Activated CD8-positive, alpha-beta memory T cell treated with anti-CD3 and anti-CD28 coated beads, Interleukin-2, amount 50 U/mL, for 24 hours (primary cell): ENCODE measurements at regions not wholly inside any gene's neighbourhood (a gene's known extent, or its start where the extent isn't known, plus 50 kb on each side); places are given as distances from the start of the nearest gene placed in this dataset.
"Not testable (repeated sequence)": the region's sequence is repeated elsewhere in the genome, so short reads cannot be mapped to it uniquely, and the experiment has no call there.

Source experiments
- DNase-seq: peaks from one replicate; pipeline ENCODE4 v3.0.0-alpha.2; 2020; ENCODE audit errors: extremely low read depth

DNA sequence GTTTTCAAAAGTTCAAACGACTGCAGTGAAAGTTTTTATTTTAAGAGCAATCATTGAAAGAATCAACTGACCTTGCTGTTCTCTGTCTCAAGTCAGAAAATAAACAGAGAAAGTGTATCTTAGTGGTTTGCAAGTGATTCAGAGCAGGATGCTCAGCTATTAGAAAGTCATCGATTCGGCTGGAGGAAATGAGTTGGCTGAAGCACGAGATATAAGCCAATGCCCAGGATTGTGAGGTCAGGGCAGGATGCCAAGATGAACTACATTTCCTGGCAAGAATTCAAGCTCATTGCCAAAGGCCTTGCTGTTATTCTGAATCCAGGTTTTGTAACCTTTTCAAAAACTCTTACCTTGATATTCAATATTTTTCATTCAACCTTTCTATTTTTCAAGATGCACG lies 541.4 kb upstream of the BOD1L1 start:
- no peak for DNase-seq

DNA sequence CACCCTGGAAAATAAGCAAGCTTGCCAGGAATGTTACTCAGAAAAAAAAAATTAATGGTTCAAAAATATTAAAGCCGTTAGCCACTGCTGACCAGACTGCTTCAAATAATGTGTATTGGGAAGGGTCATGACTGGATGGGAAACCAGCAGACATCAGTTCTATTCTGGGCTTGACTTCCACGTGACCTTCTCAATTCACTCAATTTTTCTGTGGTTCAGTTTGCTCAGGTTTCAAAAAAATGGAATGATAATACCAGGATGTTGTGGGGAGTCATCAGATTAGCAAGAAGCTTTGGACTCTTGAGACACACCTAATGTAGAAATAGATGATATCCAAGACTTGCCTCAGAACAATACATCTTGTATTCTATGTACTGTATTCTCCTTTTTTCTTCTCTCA lies 541.9 kb upstream of the BOD1L1 start:
- DNase-seq: no peak

DNA sequence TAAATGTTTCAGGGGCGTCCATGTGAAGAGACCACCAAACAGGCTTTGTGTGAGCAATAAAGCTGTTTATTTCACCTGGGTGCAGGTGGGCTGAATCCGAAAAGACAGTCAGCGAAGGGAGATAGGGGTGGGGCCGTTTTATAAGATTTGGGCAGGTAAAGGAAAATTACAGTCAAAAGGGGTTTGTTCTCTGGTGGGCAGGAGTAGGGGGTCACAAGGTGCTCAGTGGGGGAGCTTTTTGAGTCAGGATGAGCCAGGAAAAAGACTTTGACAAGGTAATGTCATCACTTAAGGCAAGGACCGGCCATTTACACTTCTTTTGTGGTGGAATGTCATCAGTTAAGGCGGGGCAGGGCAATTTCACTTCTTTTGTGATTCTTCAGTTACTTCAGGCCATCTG lies 542.4 kb upstream of the BOD1L1 start:
- DNase-seq: not testable (repeated sequence)

DNA sequence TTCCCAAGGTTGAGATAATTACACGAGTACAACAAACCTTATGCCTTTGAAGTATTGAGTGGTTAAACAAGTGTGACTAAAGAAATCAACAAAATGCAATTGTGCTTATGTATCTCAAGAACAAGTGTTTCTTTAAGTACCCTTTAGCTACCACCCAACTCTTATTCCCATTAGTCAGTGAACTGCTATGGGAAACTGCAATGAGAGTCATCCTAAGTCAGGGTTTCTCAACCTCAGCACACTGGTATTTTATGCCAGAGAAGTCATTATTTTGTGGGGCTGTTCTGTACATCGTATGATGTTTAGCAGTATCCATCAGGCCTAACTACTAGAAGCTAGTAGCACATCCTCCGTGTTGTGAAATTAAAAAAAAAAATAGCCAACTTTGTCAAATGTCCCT lies 549.1 kb upstream of the BOD1L1 start:
- DNase-seq: no peak

DNA sequence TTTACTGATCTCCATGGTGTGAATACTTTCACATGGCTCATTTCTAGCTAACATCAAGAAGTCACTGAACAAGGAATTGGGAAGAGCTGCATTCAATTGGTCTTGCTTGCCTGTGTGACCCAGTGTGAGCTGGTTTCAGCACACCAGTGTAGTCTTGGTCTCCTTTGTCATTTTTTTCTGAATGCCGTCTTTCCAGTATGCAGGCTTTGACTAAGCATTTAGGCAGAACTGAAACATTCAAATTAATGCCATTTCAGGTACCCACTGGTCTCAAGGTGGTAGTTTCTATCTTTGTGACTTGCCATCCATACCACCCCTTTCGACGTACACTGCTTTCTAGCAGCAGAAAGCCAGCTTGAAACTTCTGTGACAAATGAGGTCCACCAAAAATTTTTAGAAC lies 550.5 kb upstream of the BOD1L1 start:
- DNase-seq: no peak

DNA sequence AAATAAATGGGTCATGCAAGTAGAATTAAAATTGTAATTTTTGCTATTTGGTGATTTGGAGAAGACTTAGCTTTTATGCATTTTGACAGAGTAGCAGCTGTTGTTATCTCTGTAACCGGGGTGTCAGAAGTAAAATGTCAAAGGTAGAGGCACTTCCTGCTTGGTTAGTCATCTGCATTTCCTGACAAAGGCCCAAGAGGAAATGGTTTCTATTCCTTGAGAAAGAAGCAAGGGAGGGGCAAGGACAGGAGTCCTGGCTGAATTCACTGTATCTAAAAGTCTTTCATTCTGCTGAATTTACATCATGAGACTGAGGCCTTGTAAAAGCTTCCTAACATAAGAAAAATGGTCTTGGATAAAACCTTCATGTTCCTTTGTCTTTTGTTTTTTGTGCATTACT lies 550.9 kb upstream of the BOD1L1 start:
- DNase-seq: no peak

DNA sequence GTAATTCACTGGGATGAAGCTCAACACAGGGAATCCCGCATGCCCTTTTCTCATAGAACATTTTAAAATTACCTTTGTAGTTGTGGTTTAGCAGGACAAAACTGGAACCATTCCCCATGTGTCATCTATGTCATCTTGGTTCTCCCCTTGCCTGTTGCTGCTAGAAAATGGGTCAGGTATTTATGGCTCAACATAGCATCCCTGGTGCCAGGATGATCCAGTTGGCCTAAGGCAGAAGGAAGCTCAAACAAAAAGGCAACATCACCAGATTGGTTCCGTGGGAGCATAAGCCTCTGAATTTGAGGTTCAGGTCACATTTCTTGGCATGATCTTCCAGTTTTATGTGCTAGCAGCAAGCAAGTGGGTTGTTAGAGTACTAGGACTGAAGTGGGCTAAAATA lies 552.6 kb upstream of the BOD1L1 start:
- DNase-seq: no peak

DNA sequence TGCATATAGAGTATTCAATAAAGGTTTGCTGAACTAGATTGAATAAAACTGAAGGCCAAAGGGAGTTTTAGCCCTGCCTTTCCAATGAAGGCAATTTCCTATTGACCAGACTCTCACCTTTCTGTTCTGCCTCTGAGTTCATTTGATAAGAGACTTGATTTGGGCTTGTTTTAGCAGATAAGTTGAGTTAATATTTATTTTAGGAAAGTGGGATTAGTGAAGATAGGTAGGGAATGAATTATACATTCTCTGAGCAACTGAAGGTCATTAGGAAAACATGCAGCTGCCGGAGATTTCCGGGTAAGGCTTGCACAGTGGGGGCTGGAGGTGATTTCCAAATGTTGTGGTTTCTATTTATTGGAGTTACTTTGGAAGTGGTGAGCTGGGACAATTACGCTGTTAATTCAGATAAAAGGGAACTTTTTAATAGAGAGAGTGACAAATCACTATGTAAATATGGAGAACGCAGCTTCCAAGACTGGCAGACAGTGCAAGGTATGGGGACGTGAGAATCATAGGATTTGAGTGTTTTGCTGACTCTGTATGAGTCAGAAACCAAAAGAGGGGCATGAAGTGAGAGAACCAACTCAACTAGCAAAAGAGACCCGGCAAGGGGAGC lies 553.6 kb upstream of the BOD1L1 start:
- no peak for DNase-seq

DNA sequence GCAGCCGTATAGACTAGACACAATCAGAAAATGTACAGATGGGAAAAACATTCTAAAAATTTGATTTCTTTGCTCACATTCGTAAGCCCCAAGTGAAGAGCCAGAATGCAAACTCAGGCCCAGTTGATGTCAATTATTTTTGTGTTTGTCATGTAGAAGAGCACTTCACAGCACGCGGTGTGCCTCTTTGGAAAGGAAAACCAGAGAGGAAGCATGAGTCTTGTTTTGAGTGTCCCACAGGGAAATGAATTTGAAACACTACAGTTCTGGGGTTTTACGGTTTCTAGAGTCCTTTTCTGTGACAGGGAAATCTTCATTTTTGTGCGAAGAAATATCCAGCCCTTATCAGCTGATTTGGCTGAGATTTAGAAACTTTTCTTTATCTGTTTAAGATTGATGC lies 554.6 kb upstream of the BOD1L1 start:
- no peak for DNase-seq

DNA sequence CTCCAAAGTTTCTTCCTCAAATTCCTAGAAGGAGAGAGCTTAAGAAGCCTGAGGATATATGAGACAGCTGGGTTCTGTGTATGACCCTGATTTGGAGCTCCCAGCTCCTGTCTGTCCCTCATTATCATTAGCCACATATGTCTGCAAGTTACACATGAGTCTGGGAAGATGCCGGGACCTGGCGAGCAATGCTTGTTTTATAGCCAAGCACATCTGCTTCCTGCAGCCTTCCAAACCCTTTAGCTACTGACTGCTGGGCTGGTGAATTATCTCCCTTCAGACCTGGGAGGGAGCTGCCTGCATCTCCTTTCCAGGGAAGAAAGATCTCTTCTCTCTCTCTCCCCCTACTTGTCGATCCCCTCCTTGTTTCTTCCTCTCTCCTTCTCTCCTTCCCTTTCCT lies 556.7 kb upstream of the BOD1L1 start:
- DNase-seq: no peak

DNA sequence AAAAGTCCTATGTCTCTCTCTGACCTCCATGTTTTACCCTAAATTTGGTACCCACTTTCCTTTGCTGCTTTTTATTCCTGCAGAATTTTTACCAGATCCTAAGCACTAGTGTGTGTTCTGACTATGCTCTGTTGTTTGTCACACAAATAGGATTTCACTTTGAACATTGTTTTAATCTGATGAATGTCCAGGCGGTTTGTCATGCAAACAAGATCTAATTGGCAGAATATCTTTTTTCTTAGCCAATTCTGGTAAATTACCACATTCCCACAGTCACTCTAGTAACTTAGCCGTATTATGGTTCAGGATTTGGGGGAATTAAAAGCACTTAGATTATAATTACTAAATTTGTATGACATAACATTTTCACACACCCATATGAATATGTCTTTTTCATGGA lies 557.2 kb upstream of the BOD1L1 start:
- DNase-seq: no peak

DNA sequence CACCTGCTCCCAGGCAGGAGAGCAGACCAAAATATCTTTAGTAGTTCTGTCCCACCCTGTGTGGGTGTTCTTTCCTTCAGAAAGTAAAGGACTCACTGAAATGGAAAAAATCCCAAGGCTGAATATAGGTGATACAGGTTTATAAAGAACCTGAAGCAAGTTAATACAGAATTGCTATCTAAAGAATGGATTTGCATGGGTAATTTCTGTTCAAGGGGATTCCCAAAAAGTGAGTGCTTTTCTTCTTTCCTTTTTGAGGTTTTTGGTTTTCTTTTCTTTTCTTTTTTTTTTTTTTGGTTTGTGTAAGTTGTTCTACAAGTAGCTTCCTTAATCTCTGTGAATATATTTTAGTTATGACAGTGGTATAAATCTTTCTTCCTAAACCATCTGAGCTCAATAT lies 560.7 kb upstream of the BOD1L1 start:
- no peak for DNase-seq

DNA sequence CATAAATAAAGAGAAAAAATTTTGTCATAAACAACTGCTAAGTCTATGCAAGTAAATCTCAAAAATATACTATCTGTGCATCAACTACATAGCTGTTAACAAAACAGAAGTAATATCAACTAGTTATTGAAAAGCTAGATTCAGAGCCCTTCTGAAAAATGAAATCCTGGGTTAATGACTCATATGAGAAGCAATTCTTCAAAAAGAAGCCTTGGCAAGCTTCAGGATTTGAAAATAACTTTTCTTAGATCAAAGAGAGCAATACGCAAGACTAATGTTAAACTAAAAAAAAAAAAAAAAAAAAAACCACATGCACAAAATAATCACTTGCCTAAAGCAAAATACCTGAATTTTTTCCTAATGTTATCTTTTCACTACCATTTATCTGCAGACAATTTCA lies 566.1 kb upstream of the BOD1L1 start:
- no peak for DNase-seq

DNA sequence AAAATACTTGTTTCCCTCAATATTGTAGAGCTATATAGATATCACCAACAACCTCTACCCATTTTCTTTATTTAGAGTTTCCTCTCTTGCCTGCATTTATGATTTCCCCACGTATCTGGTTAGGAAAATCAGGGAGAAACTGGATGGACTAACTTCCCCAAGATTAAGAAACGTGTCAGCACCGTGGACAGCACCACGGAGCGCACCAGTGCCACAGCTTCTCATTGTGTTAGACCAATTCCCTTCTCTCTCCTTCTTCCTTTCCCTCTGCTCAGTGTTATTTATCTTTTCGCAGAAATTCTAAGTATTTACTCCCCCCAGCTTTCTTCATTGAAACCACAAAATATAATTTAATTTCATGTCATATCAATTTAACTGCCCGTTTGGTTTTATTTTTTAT lies 568.6 kb upstream of the BOD1L1 start:
- DNase-seq: no peak

DNA sequence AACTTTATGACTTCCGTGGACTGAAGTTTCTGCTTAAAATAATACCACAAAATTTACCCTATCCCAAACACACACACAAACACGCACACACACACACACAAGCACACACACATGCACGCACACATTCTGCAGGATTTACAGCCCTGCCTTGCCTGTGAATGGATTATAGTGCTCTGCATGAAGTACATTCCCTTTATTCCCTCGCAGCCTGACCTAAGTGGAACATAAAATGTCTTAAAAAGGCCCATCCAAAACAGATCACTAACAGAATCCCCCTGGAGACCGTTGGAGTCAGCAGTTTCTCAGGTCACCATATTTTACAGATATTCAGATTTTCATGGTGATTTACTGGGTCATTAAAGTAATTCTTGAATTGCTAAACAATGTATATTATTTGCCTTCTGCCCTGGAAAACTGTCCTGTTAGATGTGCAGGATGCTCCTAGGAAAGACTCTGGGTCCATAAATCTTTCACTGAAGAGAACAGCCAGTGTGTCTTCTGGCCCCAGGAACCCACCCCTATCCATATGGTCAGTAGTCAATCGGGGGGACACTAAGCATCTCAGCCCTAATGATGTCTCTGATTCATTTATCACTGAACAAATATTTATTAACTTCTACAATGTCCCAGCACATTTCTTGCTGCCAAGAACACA lies 587.7 kb upstream of the BOD1L1 start:
- no peak for DNase-seq

DNA sequence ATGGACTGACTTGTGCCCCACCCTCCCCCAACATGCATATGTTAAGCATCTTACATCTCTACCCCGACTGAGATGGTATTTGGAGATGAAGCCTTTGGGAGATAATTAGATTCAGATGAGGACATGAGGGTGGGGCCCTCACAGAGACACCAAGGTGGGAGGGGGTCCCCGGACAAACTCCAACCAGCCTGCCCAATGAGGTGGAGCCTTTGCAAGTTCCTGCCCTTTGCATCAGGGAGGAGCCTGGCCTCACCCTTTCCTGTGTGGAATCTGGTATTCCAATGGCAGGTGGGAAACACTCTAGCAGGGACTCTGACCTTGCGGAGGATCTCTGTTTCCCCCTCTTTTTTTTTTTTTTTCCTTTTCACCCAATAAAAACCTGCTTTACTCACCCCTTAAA lies 589.9 kb upstream of the BOD1L1 start:
- no peak for DNase-seq

DNA sequence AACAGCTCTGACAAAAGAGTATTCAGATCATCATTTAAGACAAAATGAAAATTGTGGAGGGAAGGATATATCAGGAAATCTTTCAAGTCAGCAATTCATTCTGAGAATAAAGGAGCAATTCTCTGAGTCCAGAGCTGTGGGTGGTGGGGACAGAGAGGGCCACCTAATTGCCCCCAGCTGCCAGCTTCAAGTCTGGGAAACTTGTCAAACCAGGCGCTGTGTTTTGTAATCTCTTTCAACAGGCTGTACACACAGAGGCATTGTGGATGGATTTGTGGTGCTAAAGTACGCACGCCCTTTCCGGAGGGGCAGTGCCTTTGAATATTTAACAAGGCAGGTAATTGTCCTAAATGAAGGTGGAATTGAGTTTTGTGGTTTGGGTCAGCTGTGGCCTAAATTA lies 591.1 kb upstream of the BOD1L1 start:
- DNase-seq: no peak

DNA sequence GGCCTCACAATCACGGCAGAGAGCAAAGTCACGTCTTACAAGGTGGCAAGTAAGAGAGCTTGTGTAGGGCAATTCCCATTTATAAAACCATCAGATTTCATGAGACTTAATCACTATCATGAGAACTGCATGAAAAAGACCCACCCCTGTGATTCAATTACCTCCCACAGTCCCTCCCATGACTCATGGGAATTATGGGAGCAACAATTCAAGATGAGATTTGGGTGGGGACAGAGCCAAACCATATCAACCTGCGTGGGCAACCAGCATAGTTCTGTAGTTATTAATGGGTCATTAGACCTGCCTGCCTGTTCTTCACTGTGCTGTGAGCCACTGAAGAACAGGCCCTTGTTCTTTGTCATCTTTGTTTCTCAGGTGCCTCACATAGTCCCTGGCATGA lies 593.7 kb upstream of the BOD1L1 start:
- DNase-seq: no peak

DNA sequence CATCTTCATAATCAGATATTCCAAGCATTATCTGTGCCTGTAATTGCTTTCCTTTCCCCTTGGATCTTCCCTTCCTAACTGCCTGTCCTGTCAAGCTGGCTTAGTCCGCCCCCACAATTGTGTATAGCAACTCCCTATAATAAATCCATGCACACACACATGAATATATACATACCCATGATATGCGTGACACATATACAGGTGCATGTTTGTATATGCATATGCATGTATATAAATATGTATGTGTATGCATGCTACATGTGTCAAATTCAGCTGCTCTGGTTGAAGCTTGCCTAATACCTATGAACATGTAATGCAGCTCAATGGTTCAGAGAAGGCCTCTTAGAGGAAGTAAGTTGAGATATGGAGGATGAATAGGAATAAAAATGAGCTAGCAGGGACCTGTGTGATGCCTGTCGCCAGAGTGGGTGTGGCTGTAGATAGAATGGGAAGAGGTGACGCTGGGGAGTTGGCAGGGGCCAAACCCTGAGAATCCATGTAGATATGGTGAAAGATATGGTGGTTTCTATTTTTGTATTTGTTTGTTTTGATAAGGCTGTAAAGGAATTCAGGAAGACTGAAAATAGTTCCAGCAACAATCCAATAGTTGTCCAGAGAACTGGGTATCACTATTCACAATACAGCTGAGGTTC lies 595.0 kb upstream of the BOD1L1 start:
- DNase-seq: no peak

DNA sequence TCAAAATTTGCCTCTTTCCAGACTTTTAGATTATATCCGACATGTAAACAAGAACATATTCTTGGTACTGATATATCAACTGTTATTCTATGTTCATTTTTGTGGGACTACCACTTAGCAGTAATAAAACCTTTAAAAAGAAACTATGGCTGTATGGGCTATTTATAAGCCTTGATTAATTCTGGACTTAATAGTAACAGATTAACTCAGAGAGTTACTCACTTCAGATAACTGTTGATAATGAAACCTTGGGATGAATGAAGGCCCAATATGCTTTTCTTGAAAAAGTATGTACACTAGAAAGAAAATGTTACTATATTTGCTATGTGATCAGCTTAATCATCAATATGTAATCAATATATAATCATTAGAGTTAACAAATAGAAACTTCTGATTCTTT lies 595.9 kb upstream of the BOD1L1 start:
- DNase-seq: no peak

DNA sequence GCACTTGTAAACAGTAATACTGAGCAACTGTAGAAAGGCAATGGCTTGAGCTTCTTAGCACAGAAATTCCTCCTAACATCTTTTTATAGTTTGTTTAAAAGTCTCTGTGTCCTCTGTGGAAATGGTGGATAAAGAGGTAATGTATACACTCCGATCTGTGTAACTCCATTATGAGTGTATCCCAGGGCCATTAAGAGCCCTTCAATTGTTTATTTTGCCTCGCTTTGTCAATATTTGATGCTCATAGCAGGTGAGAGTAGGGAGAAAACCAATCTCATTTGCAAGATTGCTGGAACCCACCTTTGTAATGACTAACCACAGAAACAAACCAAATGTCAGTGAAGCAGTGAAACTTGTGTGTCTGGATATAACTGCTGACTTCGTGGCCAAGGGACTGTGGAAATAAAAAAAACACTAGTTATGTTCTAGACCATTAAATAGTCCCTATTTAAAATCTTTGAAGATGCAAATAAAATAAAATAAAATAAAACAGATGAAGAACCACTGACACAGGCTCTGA lies 598.2 kb upstream of the BOD1L1 start:
- no peak for DNase-seq

DNA sequence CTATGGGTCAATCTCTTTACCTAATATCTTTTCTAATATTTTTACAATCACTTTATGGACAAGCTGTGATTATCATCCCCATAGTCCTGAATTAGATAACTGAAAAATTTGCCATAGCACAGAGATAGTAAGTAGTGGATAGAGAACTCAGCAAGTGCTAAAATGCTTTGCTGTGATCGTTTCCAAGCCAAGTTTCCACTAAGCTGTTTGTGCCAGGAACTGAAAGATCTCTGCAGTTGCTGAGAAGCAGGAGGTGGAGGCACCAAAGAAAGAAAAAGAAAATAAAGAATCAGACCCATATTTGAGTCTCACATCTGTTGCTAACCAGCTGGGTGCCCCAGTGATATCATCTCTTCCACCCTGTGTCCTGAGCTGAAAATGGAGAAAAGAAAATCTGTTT lies 605.6 kb upstream of the BOD1L1 start:
- DNase-seq: no peak

DNA sequence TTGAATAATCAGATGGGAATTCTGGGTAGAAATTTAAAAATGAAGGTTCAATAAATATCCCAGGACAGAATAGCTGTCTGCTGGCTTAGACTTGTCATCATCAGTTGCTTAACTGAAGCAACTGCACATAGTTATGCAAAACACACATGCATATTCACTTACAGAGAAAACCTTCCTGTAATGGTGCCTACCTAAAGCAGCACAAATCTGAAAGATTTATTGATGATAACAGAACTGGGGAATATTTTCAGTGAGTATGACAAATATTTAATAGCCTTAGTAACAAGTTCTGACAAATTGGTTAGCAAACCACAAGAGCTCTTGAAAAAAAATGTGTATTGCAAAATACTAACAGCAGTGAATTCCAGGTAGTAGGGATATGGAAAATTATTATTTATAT lies 606.8 kb upstream of the BOD1L1 start:
- no peak for DNase-seq
